GM21529 (cell line): ENCODE measurements at regions not wholly inside any gene's neighbourhood (a gene's known extent, or its start where the extent isn't known, plus 50 kb on each side); places are given as distances from the start of the nearest gene placed in this dataset.
A peak's percentile ranks its signal among the peaks of the same experiment; 100 is the strongest.

Experiments
- ATAC-seq: cut with Tn5 transposase; IDR thresholded peaks from one replicate; pipeline ENCODE4 v1.9.1; 2021; ENCODE audit not compliant: unreplicated experiment

DNA sequence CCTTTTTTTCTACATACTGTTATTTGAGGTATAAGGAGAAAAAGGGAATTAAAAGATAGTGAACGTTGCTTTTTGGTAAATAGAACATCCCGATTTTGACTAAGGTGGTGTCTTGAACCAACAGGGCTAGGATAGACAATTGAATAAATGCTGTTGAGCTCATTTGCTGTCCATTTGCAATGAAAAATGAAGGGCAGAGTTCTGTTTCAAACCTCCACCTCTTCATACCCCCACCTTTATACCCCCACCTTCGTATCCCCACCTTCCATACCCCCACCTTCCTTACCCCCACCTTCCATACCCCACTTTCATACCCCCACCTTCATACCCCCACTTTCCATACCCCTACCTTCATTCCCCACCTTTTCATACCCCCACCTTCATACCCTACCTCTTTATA lies 93.4 kb upstream of the NAA20 start:
- no peak for ATAC-seq

DNA sequence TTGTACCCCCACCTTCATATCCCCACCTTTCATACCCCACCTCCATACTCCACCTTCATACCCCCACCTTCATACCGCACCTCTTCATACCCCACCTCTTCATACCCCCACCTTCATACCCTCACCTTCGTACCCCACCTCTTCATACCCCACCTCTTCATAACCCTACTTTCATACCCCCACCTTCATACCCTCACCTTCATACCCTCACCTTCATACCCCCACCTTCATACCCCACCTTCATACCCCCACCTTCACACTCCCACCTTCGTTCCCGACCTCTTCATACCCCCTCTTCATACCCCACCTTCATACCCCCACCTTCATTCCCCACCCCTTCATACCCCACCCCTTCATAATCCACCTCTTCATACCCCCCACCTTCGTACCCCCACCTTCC lies 92.9 kb upstream of the NAA20 start:
- ATAC-seq: no peak

DNA sequence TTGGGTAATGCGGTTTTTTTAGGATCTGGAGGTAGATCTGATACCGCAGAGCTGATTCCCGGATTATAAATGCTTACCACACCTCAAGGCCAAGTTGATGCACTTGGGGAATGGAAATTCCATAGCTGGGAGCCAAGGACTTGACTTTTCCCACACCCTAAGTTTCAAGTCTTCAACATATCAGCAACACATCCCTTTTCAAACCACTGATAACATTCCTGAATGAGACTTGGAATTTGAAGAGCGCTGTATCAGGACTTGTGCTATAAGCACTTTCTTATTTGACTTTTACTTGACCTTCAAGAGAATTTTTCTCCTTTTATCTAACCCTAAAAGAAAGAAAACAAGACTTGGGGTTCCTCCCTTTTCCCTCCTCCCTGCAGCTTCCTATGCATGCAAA lies 90.6 kb upstream of the NAA20 start:
- ATAC-seq: no peak

DNA sequence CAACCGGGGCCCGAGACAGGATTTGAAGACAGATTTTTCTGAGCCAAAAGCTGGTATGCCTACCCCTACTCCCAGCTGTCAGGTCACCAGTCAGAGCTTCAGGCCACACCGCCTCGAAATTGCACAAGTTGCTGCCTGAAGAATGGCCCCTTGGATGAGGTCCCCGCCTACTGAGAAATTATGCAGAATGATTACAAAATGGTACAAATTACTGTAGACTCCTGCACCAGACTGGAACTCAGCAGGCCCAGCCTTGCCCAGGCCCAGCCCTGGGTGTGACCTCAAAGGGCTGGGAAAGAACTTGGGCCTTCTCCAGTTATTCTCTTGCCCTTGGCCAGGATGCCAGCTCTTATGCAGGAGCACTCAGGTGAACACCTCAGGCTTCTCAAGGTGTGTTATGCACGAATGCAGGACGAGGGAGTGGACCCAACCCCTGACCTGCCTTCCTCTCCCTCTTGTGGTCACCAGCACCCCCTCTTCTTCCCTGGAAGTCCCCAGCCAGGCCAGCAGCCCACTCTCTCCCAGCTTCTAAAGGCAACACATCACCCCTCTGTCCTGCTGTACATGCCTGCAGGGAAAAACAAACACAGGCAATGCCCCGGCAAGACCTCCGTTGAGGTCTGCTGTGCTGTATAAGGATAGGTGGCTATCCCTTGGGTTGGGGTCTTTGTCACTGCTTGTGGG lies 88.7 kb upstream of the NAA20 start:
- ATAC-seq: no peak

DNA sequence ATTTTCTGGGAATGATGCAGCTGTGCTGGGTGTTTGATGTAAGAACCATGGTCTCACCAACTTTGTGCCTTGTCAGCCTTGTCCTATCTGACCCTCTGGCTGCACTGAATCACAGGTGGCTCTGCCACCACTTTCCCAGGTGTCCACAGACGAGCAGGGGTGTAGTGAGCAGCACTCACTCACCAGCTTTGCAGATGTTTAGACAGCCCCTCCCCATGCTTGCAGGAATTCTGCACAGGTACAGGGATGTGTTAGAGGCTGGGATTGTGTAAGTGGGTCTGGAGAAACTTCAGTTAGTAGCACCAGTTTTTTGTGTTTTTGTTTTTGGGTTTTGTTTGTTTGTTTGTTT lies 88.2 kb upstream of the NAA20 start:
- no peak for ATAC-seq

DNA sequence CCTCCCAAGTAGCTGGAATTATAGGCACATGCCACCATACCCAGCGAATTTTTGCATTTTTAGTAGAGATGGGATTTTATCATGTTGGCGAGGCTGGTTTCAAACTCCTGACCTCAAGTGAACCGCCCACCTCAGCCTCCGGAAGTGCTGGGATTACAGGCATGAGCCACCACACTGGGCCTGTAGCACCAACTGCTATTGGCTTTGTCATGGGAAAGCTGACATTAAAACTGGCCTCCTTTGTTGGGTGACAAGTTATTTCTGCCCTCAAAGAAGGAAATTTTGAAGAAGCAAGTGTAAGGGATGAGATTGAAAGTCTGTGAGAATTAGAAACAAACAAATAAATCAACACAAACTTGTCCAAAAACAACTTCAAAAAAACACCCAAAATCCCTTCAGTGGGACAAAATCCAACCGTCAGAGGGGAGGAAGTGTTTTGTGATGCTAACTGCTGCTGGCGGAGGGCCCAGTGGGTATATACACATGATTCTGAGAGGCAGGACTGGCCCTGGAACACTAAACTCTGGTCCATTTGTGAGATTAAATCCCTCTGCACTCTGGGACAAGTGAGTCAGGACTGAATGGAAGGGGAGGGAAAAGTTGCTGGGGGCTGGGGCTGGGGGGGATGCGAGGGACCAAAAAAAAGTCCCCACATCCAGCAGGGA lies 87.5 kb upstream of the NAA20 start:
- no peak for ATAC-seq

DNA sequence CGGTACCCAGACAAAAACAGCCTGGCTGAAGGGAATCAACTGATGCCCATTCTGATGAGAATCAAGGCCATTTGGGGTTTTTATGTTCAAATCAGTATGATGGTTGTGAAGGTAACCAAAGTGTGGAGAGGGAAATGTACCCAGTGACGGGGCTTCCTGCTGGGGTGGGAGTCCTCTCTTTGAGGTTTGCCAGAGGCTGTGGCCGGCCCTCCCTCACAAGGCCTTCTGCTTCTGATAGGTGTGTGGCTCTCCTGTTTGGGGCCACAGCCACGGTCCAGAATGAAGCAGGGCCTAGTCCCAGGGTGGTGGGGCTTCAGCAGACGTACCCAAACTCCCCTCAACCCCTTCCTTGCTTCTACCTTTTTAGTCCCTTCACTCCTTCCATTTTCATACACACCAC lies 86.7 kb upstream of the NAA20 start:
- no peak for ATAC-seq

DNA sequence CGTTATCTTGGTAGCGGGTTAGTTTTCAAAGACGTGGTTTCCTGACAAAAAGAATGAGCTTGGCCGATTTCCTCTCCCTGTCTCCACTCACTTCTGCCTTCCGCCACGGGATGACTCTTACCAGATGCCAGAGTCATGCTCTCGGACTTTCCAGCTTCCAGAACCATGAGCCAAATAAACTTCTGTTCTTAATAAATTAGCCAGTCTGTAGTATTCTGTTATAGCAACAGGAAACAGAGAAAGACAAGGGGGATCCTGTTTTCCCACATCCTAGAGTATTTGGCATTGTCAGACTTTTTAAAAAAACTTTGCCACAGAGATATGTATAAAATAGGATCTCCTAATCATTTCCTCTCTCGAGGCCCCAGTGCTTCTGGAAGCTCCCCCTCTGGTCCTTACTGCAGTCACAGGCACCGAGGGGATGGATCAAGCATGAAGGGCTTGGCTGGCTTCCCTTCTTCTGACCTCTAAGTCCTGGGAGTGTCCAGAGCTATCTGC lies 84.9 kb upstream of the NAA20 start:
- no peak for ATAC-seq

DNA sequence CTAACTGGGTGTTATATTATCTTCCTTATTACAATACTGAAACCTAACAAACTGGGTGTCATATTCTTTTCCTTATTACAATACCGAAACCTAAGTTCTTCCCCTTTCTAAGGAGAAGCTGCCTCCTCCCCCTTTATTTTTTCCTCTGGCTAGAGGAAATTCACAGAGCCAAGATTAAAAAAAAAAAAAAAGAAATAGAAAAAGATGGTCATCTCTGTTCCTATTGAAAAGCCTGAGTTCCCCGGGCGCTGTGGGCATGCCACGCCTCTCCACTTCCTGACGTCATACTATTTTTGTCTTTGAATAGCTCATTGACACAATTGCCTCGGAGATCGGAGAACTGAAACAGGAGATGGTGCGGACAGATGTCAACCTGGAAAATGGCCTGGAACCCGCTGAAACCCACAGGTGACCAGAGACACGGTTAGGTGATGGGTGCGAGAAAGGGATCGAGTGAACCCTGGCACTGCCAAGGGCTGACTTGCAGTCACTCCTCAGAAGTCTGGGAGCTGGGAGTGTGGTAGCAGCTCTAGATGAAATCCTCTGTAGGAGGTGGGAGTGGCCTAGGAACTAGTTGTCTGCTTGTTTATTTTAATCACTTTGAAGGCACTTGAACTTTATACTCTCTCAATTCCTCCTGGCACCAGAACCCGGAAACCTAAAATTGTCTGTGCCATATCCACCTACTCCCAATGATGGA lies 82.2 kb upstream of the NAA20 start:
- ATAC-seq: no peak

DNA sequence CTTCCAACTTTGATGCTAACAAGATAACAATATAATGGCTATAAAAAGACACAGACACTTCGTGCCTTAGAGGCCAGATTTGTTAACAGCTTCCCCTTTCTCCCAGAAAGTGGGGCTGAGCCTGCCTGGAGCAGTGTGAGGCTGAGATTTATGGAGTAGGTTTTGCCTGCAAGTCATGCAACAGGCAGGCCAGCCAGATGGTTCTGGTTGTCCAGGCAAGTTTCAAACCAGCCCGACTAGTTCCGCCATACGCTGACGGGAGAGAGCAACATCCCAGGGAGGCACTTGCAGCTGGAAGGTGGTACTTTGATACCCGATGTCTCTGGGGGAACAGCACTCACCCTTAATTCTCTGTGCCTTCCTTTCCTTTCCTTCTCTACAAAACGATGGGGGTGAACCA lies 81.3 kb upstream of the NAA20 start:
- no peak for ATAC-seq

DNA sequence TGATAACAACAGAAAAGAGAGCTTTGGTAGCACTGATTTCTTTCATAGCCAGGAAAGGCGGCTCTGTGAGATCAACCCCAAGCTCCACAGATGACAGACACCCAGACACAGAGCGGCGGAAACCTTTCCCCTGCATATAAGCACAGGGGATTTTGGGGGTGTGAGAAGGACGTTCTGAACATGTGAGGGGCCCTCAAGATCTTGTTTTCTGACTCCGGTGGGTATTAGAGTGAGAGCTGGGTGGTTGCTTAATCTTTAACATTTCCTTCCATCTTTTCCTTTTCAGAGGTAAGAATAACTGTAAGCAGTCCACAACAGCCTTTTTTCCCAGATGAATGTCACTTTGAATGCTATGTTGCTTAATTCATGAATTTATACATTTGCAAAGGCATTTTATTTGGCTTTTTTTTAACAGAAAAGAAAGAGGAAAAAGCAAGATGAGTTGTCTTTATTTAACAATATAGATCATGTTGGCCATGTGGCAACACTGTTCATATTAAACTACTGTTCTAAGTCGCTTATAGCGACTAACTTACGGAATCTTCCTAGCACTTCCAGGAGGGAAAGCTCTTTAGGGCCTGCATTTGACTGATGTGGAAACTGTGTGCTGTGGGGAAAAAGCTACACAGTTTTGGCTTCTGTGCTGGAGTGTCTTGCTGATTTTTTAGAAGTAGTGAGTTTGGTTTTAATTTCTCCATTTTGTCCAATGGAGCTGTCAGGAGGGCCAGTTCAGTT lies 80.5 kb upstream of the NAA20 start:
- no peak for ATAC-seq

DNA sequence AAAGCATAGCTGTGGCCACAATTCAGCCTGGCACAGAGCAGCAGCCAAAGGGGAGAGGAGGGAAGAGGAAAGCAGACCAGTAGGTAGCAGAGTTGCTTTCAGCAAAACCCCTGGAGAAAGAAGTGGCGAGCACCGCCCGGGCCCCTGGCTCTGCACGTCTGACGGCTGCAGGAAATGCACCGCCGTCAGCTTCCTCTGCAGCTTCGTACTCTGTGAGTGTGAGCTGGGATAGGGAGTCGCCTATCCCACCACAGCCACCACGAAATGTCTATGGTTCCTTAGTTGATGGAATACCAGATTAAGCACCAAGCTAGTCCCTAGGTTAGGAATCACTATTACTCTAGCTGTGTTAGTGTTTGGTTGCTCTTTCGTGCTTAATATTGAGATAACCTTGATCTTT lies 79.9 kb upstream of the NAA20 start:
- ATAC-seq: no peak

DNA sequence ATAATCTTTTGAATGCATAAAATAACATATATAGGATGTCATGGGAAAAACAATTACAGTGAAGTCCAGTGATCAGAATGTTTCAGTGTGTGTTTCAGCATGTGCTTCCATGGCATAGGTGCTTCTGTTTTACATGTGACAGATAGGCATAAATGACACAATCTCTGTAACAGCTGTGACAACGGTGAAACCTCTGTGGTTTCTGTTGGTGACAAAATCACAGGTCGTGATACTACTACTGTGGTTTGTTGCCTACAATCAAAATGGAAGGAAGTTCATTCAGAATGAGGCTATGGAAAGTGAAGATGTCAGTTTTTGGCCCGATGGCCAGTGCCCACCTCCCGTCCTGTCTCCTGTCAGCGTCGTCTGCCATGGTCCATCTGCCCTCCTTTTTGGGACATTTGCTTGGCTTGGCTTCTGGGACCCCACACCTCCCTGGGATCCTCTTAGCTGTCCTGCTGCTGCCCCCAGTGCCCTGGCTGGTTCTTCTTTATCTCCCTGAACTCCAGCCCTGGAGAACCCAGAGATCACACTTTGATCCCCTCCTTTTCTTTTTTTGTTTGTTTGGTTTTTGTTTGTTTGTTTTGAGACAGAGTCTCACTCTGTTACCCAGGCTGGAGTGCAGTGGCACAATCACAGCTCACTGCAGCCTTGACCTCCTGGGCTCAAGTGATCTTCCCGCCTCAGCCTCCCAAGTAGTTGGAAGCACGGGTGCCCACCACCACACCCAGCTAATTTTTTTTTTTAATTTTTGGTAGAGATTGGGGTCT lies 79.3 kb upstream of the NAA20 start:
- ATAC-seq: peak; percentile 86

DNA sequence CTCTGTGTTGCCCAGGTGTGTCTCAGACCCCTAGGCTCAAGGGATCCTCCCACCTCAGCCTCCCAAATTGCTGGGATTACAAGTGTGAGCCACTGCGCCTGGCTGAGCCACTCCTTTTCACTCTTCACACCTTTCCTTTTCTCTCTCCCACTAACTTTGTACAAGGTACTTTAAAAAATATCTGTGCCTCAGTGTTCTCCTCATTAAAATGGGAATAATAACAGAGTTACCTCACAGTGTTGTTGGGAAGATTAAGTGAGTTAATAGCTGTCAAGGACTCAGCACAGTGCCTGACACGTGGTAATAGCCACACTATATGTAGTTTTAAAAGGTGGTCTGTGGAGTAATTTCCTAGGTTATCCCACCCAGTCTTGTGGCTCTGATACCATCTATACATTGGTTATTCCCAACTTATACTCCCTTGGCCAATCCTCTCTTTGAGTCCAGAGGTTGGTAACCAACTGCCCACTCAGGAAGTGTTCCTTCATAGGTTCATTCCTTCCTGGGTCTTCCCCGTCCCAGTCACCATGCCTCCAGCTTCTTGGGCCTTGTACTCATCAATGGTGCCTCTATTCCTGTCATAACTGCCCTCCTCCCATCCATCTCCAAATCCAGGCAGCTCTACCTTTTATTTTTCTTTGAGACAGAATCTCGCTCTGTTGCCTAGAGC lies 78.6 kb upstream of the NAA20 start:
- no peak for ATAC-seq

DNA sequence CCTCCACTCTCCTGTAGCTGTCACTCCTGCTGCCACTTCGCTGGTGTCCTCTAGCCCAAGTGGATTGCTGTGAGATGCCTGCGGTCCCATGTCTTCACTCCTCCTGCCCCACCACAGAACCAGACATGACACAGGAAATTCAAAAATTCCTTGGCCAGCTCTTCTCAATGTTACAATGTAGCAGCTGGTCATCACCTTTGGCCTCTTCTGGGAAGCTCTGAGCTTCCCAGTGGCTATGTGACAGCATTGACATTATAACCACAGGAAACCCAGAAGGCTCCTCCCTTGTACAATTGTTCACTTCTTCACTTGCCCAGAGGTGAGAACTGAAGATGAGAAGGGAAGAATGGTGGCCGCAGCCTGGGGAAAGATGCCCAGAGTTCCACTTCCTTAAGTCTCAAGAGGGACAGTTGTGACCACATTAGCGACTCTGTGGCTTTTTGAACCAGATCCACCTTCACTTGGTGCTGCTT lies 76.1 kb upstream of the NAA20 start:
- ATAC-seq: no peak

DNA sequence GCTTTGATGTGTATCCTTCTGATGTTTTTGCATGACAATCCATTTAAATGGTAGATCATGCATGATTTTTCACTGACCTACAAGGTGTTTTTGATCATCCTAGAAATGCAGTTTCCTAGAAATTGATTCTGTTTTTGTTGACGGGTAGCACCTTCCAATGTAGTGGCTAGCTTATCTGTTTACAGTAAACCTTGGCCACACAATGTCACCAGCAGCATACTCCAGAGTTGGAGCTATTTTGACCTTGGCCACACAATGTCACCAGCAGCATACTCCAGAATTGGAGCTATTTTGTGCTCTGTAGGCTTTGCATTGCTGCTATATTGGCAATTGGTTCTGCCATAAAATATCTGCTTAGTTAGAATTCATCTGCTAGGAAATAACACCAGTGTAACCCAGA lies 74.6 kb upstream of the NAA20 start:
- ATAC-seq: no peak

DNA sequence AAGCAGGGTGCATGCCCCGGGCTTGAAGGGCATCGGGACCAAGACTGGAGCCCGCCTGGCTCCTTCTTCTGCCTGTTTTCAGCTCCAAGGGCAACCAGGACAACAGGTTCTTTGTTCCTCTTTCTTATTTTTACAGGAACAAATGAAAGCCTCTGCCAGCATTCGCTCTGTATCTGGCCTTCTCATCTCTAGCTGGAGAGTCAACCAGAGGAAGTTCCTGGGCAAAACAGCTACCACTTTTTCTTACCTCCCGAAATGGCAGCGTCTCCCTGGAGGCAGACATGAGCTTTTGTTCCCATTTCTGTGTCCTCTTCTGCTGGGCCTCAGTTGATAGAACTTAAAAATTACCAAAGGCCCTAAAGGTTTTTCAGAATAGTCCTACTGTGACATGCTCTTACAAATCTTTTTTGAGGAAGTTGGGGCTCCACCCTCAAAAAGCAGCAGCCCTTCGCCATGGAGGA lies 74.1 kb upstream of the NAA20 start:
- ATAC-seq: no peak

DNA sequence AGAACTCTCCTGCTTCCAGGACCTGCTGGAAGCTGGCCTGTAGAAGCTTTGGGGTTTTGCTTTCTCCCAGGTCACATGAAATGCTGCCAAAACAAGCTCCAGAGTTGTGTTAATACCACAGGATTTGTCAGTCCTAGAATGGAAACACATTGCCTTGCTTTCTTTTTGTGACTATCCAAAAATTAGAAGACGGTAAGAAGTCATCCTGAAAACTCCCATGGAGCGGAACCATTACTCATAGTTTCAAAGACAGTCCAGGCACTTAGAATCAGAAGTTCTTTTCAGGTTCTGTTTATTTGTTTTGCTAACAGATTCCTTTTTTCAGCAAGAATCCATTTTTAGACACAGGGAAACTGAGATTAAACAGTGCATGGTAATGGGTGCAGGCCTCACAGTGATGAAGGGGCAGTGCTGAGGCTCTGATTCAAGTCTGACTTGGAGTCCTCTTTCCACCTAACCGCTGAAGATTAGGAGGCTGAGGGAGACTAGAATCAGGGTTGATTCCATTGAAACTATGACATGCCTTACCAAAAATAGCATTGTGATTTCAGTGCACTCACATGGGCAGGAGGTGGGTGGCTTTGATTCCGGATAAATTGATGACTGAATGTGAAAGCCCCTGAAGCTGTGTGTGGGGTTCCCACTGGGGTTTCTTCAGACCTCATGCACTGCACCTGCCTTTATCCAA lies 72.2 kb upstream of the NAA20 start:
- peak; percentile 66 for ATAC-seq
